ENCODE measurements at regions not wholly inside any gene's neighbourhood (a gene's known extent, or its start where the extent isn't known, plus 50 kb on each side); places are given as distances from the start of the nearest gene placed in this dataset.
A peak's percentile ranks its signal among the peaks of the same experiment; 100 is the strongest.

GRCh38 chr4:32790803-32791202 lies 2070.6 kb downstream of the PCDH7 start:
- DNase-seq (ENCODE audit: low spot score), result no peak
- intact Hi-C loops (cut with DNase I), result no loop called here

- no peak for DNase-seq (ENCODE audit: low spot score)
- intact Hi-C loops (cut with DNase I), result no loop called here
Observed at GRCh38 chr4:32798471-32799159, 2078.4 kb downstream of the PCDH7 start.

- intact Hi-C loops (cut with DNase I), result no loop called here
- no peak for DNase-seq (ENCODE audit: low spot score)
Observed at GRCh38 chr4:32824336-32824735, 2104.2 kb downstream of the PCDH7 start.

GRCh38 chr4:32826169-32826568 lies 2106.0 kb downstream of the PCDH7 start:
- no peak for DNase-seq (ENCODE audit: low spot score)
- intact Hi-C loops (cut with DNase I), result no loop called here

GRCh38 chr4:32830160-32830559 lies 2110.0 kb downstream of the PCDH7 start:
- DNase-seq (ENCODE audit: low spot score), result no peak
- intact Hi-C loops (cut with DNase I), result no loop called here

GRCh38 chr4:32831104-32831503 lies 2110.9 kb downstream of the PCDH7 start:
- DNase-seq (ENCODE audit: low spot score), result no peak
- intact Hi-C loops (cut with DNase I), result no loop called here

- no peak for DNase-seq (ENCODE audit: low spot score)
- intact Hi-C loops (cut with DNase I), result no loop called here
Observed at GRCh38 chr4:32840461-32841189, 2120.5 kb downstream of the PCDH7 start.

GRCh38 chr4:32841217-32841616 lies 2121.0 kb downstream of the PCDH7 start:
- intact Hi-C loops (cut with DNase I), result no loop called here
- DNase-seq (ENCODE audit: low spot score), result no peak

GRCh38 chr4:32847461-32847860 lies 2127.3 kb downstream of the PCDH7 start:
- intact Hi-C loops (cut with DNase I), result no loop called here
- no peak for DNase-seq (ENCODE audit: low spot score)

GRCh38 chr4:32855622-32856021 lies 2135.5 kb downstream of the PCDH7 start:
- intact Hi-C loops (cut with DNase I), result no loop called here
- no peak for DNase-seq (ENCODE audit: low spot score)

- no peak for DNase-seq (ENCODE audit: low spot score)
- intact Hi-C loops (cut with DNase I), result no loop called here
Observed at GRCh38 chr4:32858361-32858760, 2138.2 kb downstream of the PCDH7 start.

- no peak for DNase-seq (ENCODE audit: low spot score)
- intact Hi-C loops (cut with DNase I), result no loop called here
Observed at GRCh38 chr4:32858971-32859370, 2138.8 kb downstream of the PCDH7 start.

GRCh38 chr4:32864713-32865351 lies 2144.7 kb downstream of the PCDH7 start:
- intact Hi-C loops (cut with DNase I), result no loop called here
- DNase-seq (ENCODE audit: low spot score), result no peak

- no peak for DNase-seq (ENCODE audit: low spot score)
- intact Hi-C loops (cut with DNase I), result no loop called here
Observed at GRCh38 chr4:32876546-32876945, 2156.4 kb downstream of the PCDH7 start.

- DNase-seq (ENCODE audit: low spot score), result no peak
- intact Hi-C loops (cut with DNase I), result no loop called here
Observed at GRCh38 chr4:32879913-32880312, 2159.7 kb downstream of the PCDH7 start.

GRCh38 chr4:32884198-32884597 lies 2164.0 kb downstream of the PCDH7 start:
- intact Hi-C loops (cut with DNase I), result no loop called here
- DNase-seq (ENCODE audit: low spot score), result no peak

GRCh38 chr4:32890398-32890797 lies 2170.2 kb downstream of the PCDH7 start:
- intact Hi-C loops (cut with DNase I), result no loop called here
- no peak for DNase-seq (ENCODE audit: low spot score)

- DNase-seq (ENCODE audit: low spot score), result peak; percentile 78
- intact Hi-C loops (cut with DNase I), result no loop called here
Observed at GRCh38 chr4:32909053-32909452, 2188.9 kb downstream of the PCDH7 start.

- peak; percentile 62 for DNase-seq (ENCODE audit: low spot score)
- intact Hi-C loops (cut with DNase I), result no loop called here
Observed at GRCh38 chr4:32909736-32910135, 2189.6 kb downstream of the PCDH7 start.

GRCh38 chr4:32917586-32917985 lies 2197.4 kb downstream of the PCDH7 start:
- no peak for DNase-seq (ENCODE audit: low spot score)
- intact Hi-C loops (cut with DNase I), result no loop called here
